ENCODE measurements at regions not wholly inside any gene's neighbourhood (a gene's known extent, or its start where the extent isn't known, plus 50 kb on each side); places are given as distances from the start of the nearest gene placed in this dataset.

GRCh38 chr11:69357458-69358397 lies 63.8 kb downstream of the MYEOV start:
- peaks cover 0 to 5% (median under 1%) of the 10 kb centered on the region in 3 donors for H3K27me3 Mint-ChIP-seq
- peaks cover 0 to 3% (median 2%) of the 10 kb centered on the region in 3 donors for H3K4me1 Mint-ChIP-seq
- peaks cover 0 to 10% (median 7%) of the 10 kb centered on the region in 7 donors for H3K9me3 Mint-ChIP-seq
- H3K36me3 Mint-ChIP-seq: no peaks in the 10 kb centered on the region
- ATAC-seq (ENCODE audit: low read depth in 2 of 2) (no peak), DNase-seq (no peak)
- H3K4me3 Mint-ChIP-seq: no peak overlapping the region
- H3K27ac Mint-ChIP-seq: peak overlapping the region in 2 of 6 donors; percentile 71 to 81

GRCh38 chr11:69358398-69359020 lies 64.6 kb downstream of the MYEOV start:
- H3K4me3 Mint-ChIP-seq: peak overlapping the region in 1 of 8 donors; percentile 31
- H3K4me1 Mint-ChIP-seq: peaks cover 0 to 3% (median 2%) of the 10 kb centered on the region in 3 donors
- H3K36me3 Mint-ChIP-seq: no peaks in the 10 kb centered on the region
- no peak for ATAC-seq (ENCODE audit: low read depth in 2 of 2)
- peaks cover 0 to 10% (median 7%) of the 10 kb centered on the region in 7 donors for H3K9me3 Mint-ChIP-seq
- peaks cover 0 to 5% (median 0%) of the 10 kb centered on the region in 3 donors for H3K27me3 Mint-ChIP-seq
- no peak overlapping the region for H3K27ac Mint-ChIP-seq
- DNase-seq: no peak

DNA sequence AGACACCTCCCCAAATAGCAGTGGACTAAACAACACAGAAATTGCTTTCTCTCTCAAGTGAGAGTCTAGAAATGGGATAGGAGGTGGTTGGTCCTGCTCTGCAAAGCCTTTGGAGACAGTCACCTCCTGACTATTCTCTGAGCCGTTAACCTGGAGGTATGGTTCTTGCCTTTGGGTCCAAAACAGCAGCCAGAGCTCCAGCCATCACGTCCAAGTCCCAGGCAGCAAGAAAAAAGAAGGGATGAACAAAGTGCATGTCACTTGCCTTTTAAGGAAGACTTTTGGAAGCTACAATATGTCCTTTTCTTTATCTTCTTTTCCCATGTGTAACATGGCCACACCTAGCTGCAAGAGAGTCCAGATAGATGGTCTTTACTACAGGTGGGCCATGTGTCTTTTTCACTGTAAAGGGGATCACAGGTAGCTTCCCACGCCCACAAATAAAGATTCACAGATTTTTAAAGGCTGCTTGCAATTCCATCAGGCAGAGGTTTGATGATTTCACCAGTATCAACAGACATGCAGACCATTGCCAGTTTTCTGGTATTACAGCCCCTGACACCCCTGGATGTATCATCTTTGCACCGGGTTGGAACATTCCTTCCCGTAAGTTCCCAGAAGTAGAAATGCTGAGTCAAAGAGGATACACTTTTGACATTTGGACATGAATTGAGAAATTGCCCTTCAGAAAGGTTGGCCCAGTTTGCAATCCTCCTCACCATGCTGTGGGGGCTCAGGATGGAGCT lies 66.0 kb downstream of the MYEOV start:
- Mint-ChIP-seq H3K27me3 (peaks cover 0 to under 1% (median 0%) of the 10 kb centered on the region in 3 donors), H3K4me3 (no peak overlapping the region), H3K27ac (no peak overlapping the region), H3K9me3 (peaks cover 0 to 10% (median 7%) of the 10 kb centered on the region in 7 donors), H3K36me3 (no peaks in the 10 kb centered on the region), H3K4me1 (peaks cover 0 to 3% (median 2%) of the 10 kb centered on the region in 3 donors)
- no peak for DNase-seq
- ATAC-seq (ENCODE audit: low read depth in 2 of 2): no peak

DNA sequence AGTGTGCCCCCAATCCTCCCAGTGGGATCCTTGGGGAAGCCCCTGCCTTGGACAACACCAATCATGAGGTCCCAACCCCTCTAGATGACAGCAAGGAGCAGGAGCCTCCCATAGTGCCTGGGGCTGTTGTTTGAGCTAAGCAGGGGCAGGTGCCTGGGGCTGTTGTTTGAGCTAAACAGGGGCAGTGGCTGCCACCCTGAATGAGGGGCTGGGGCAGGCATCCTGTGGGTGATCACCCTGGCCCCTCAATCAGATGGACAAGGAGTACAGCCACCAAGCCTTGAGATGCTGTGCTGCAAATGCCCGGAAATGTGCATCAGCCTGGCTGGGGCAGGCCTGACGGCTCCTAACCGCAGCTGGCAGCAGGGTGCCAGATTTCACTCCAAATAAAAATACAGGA lies 66.7 kb downstream of the MYEOV start:
- no peak for ATAC-seq (ENCODE audit: low read depth in 2 of 2)
- peaks cover 0 to 10% (median 7%) of the 10 kb centered on the region in 7 donors for H3K9me3 Mint-ChIP-seq
- no peak for DNase-seq
- no peak overlapping the region for H3K4me3 Mint-ChIP-seq
- no peaks in the 10 kb centered on the region for H3K36me3 Mint-ChIP-seq
- peaks cover 0 to 3% (median 2%) of the 10 kb centered on the region in 3 donors for H3K4me1 Mint-ChIP-seq
- H3K27me3 Mint-ChIP-seq: no peaks in the 10 kb centered on the region
- H3K27ac Mint-ChIP-seq: no peak overlapping the region

GRCh38 chr11:69361048-69361447 lies 67.1 kb downstream of the MYEOV start:
- Mint-ChIP-seq H3K27me3 (no peaks in the 10 kb centered on the region), H3K9me3 (peaks cover 0 to 10% (median 7%) of the 10 kb centered on the region in 7 donors), H3K4me3 (peak overlapping the region in 1 of 8 donors; percentile 22), H3K27ac (no peak overlapping the region), H3K36me3 (no peaks in the 10 kb centered on the region), H3K4me1 (peaks cover 0 to 3% (median 0%) of the 10 kb centered on the region in 3 donors)
- ATAC-seq (ENCODE audit: low read depth in 2 of 2) (no peak), DNase-seq (no peak)

GRCh38 chr11:69361466-69361865 lies 67.5 kb downstream of the MYEOV start:
- Mint-ChIP-seq H3K27ac (no peak overlapping the region), H3K4me1 (peaks cover 0 to 3% (median 0%) of the 10 kb centered on the region in 3 donors), H3K4me3 (peak overlapping the region in 1 of 8 donors; percentile 22), H3K36me3 (no peaks in the 10 kb centered on the region), H3K27me3 (no peaks in the 10 kb centered on the region), H3K9me3 (peaks cover 0 to 10% (median 7%) of the 10 kb centered on the region in 7 donors)
- ATAC-seq (ENCODE audit: low read depth in 2 of 2): no peak
- no peak for DNase-seq

DNA sequence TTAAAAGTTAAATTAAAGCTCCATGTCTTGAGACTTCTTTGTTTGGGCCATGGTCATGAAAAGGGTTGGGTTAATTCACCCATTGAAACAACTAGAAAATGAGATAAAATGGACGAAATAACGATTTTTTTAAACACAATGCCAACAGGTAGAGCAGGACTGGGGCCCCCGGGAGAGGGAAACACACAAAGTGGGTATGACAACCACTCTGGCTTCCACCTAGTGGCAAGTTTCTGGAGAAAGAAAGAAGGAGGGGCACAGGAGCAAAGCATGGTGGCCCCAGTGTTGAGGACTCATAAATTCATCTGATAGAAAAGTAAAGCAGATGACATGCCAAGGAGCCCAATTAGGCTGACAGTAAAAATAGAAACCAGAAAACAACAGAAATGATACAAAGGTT lies 68.4 kb downstream of the MYEOV start:
- H3K36me3 Mint-ChIP-seq: no peaks in the 10 kb centered on the region
- H3K4me1 Mint-ChIP-seq: no peaks in the 10 kb centered on the region
- no peaks in the 10 kb centered on the region for H3K27me3 Mint-ChIP-seq
- H3K27ac Mint-ChIP-seq: no peak overlapping the region
- ATAC-seq (ENCODE audit: low read depth in 2 of 2) (no peak), DNase-seq (no peak)
- peaks cover 0 to 10% (median 7%) of the 10 kb centered on the region in 7 donors for H3K9me3 Mint-ChIP-seq
- H3K4me3 Mint-ChIP-seq: no peak overlapping the region

GRCh38 chr11:69364921-69365320 lies 71.0 kb downstream of the MYEOV start:
- ATAC-seq (ENCODE audit: low read depth in 2 of 2) (no peak), DNase-seq (no peak)
- no peak overlapping the region for H3K27ac Mint-ChIP-seq
- peaks cover 0 to 8% (median 3%) of the 10 kb centered on the region in 7 donors for H3K9me3 Mint-ChIP-seq
- H3K27me3 Mint-ChIP-seq: no peaks in the 10 kb centered on the region
- no peak overlapping the region for H3K4me3 Mint-ChIP-seq
- peaks cover 0 to 6% of the 10 kb centered on the region in 2 donors for H3K36me3 Mint-ChIP-seq
- no peaks in the 10 kb centered on the region for H3K4me1 Mint-ChIP-seq

GRCh38 chr11:69365558-69365957 lies 71.6 kb downstream of the MYEOV start:
- Mint-ChIP-seq H3K4me3 (no peak overlapping the region), H3K4me1 (no peaks in the 10 kb centered on the region), H3K27ac (peak overlapping the region in 1 of 6 donors; percentile 80), H3K9me3 (peaks cover 0 to 9% (median 0%) of the 10 kb centered on the region in 7 donors), H3K27me3 (no peaks in the 10 kb centered on the region), H3K36me3 (peaks cover 0 to 8% of the 10 kb centered on the region in 2 donors)
- ATAC-seq (ENCODE audit: low read depth in 2 of 2) (no peak), DNase-seq (no peak)

DNA sequence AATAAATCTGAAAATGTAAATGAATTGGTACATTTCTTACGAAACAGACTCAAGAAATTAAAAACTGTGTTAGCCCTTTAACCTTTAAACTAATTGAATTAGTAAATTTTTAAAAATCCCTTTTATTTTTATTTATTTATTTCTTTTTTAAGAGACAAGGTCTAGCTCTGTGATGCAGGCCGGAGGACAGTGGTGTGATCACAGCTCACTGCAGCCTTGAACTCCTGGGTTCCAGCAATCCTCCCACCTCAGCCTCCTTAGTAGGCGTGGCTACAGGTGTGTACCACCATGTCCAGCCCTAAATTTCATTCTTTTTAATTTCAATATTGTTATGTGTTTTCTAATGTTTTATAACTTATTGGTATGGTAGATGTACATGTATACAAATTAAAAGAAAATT lies 72.6 kb downstream of the MYEOV start:
- Mint-ChIP-seq H3K27me3 (peaks cover 0 to 3% (median 3%) of the 10 kb centered on the region in 3 donors), H3K36me3 (peaks cover 0 to 8% of the 10 kb centered on the region in 2 donors), H3K27ac (no peak overlapping the region), H3K4me3 (no peak overlapping the region), H3K9me3 (peaks cover 0 to 9% (median 0%) of the 10 kb centered on the region in 7 donors), H3K4me1 (no peaks in the 10 kb centered on the region)
- no peak for DNase-seq
- no peak for ATAC-seq (ENCODE audit: low read depth in 2 of 2)

GRCh38 chr11:69367211-69367964 lies 73.4 kb downstream of the MYEOV start:
- H3K4me1 Mint-ChIP-seq: no peaks in the 10 kb centered on the region
- DNase-seq: no peak
- peaks cover 0 to 9% (median 0%) of the 10 kb centered on the region in 7 donors for H3K9me3 Mint-ChIP-seq
- H3K4me3 Mint-ChIP-seq: no peak overlapping the region
- peaks cover 0 to 11% (median 8%) of the 10 kb centered on the region in 3 donors for H3K27me3 Mint-ChIP-seq
- H3K27ac Mint-ChIP-seq: no peak overlapping the region
- H3K36me3 Mint-ChIP-seq: peaks cover 0 to 9% of the 10 kb centered on the region in 2 donors
- no peak for ATAC-seq (ENCODE audit: low read depth in 2 of 2)

- Mint-ChIP-seq H3K27ac (peak overlapping the region in 1 of 6 donors; percentile 22), H3K4me1 (peaks cover 0 to 4% (median 0%) of the 10 kb centered on the region in 3 donors), H3K36me3 (peaks cover 0 to 15% of the 10 kb centered on the region in 2 donors), H3K9me3 (peaks cover 0 to 9% (median 0%) of the 10 kb centered on the region in 7 donors), H3K27me3 (peaks cover 0 to 18% (median 15%) of the 10 kb centered on the region in 3 donors), H3K4me3 (no peak overlapping the region)
- no peak for DNase-seq
- ATAC-seq (ENCODE audit: low read depth in 2 of 2): no peak
These were observed 74.3 kb downstream of the MYEOV start for GRCh38 chr11:69368119-69368880.

All from naive B cell (primary cell).